HG03521 (cell line): ENCODE measurements at regions not wholly inside any gene's neighbourhood (a gene's known extent, or its start where the extent isn't known, plus 50 kb on each side); places are given as distances from the start of the nearest gene placed in this dataset.
"Not testable (repeated sequence)": the region's sequence is repeated elsewhere in the genome, so short reads cannot be mapped to it uniquely, and the experiment has no call there.

Source experiments
- ATAC-seq: cut with Tn5 transposase; IDR thresholded peaks from one replicate; pipeline ENCODE4 v1.9.1; 2021; ENCODE audit warnings: mild to moderate bottlenecking, moderate library complexity; ENCODE audit not compliant: unreplicated experiment

DNA sequence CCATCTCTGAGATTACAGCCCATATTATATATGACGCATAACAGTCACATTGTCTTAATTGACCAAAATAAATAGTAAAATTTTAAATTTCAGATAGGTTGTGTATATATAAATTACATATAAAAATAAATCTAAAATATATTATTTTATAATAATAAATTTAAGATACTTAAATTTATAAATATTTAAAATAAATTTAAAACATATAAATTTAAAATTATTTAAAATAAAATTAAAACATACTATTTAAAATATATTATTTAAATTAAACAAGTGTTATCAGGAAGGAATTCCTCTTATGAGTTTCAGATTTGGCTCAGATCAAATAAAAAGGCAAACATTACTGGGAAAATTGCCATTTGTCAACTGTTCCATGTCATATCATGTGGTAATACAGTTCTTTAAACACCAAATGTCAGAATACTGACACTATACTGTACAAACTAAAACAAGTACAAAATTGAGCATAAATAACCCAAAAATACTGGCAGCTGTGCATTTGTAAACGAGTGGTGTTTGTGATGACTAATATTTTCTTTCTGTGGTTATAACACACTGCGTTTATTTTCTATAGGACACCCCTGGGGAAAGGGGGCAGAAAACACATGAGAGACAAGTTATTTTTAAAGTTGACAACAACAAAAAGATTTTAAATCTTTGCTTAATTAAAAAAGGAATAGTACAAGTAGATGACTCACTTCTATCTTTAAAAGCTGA lies 71.3 kb upstream of the DGKB start:
- ATAC-seq: peak; percentile 57

DNA sequence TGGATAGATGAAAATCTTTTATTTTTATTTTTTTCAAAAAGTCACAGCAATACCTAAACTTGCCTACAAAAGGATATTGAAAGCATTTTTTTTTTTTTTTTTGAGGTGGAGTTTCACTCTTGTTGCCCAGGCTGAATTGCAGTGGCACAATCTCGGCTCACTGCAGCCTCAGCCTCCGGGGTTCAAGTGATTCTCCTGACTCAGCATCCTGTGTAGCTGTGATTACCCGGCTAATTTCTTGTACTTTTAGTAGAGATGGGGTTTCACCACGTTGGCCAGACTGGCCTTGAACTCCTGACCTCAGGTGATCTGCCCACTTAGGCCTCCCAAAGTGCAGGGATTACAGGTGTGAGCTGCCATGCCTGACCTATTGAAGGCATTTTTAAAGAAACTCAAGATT lies 69.1 kb upstream of the DGKB start:
- not testable (repeated sequence) for ATAC-seq

DNA sequence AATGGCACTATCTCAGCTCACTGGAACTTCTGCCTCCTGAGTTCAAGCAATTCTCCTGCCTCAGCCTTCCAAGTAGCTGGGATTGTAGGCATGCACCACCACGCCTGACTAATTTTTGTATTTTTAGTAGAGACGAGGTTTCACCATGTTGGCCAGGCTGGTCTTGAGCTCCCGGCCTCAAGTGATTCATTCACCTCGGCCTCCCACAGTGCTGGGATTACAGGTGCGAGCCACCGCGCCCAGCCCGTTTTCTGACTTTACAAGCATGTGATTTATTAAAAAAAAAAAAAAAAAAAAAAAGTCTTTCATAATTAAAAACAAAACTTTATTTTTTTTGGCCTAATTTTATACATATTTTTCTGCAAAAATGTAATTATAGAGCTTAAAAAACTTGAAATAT lies 64.8 kb upstream of the DGKB start:
- ATAC-seq: not testable (repeated sequence)

DNA sequence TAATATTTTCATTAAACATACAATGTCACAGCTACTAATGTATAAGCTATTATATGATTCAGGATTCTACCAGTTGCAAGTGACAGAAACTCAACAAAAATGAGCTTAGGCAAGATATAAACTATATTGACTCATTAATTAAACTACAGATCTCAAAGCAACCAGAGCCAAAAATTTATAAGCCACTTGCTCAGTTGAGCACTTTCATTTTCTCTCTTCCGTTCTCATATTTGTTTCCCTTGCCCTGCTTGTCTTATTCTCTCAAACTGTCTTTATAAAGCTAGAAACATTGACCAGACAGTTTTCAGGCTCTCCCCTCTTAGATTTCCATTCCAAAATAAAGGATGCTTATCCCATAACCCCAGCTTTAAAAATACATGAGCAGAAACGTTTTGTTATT lies 60.2 kb upstream of the DGKB start:
- no peak for ATAC-seq

DNA sequence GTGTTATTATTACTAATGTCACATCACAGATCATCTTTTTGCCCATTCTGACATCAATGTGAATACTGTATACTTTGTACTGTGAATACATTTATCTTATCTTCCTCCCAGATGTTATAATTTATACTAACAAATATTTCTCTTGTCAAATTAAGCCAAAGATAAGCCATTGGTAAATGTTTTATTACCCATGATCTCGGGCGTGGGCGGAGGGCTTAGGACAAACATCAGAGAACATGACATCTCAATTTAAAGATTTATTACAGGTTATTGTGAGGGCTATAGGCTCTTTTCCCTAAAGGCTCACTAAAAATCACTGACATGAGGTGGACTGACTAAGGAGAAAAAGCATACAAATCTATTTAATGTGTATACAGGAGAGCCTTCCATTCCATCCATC lies 58.2 kb upstream of the DGKB start:
- no peak for ATAC-seq

DNA sequence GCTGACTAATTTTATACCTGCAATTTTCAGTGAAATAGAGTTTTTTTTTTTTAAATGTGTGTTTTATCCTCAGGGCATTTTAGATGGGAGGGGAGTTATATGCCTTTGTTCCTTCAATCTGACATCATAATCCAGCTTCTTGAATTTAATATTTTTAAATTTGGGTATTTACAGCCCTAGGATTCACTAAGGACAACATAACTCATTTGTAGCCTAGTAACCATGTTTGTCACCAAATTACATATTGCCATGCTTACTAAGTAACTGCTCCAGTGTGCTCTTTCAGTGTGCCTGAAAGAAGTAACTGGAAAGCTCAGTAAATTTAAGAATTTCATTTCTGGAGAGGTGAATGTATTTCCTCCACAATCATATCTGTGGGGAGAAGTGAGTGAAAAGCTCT lies 56.8 kb upstream of the DGKB start:
- no peak for ATAC-seq

DNA sequence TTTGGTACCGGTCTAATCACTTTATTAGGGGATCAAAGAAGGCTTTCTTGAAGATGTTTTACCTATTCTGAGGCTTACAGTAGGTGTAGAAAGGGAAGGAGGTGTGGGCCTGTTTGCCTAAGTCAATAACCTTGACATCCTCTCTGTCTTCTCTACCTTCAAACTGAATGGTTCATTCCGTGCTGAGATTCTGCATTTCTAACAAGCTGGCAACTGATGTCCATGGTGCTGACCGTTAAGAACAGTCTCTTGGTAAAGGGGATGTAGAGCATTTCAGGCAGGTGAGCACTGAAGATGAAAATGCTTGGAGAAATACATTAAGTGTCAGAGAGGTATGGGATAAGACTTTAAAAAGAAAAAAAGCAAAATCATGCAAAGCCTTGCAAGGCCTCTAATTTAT lies 51.5 kb upstream of the DGKB start:
- ATAC-seq: no peak
